ENCODE measurements at regions not wholly inside any gene's neighbourhood (a gene's known extent, or its start where the extent isn't known, plus 50 kb on each side); places are given as distances from the start of the nearest gene placed in this dataset.

DNA sequence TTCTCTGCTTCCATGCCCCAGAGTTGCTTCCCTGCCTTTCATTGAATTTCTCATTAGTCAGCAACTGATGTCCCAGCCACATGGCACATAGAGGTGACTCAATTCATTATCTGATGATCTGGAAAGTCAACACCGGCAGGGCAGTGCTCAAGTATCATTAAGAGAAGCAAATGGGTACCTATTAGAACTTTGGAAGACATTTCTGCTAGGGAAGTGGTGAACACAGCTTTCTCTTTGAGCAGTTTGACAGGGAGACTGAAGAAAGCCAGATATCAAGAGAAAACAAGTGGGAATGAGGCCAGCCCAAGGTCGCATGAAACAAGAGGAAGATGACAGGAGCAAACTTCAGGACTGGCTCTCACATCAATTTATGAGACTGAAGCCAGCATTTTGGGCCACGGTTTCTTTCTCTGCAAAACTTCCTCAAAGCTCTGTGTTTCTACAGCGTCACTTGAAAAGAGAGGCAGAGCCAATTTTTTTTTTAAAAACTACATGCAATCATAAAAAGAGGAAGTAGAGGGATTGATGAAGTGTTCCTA, 108.3 kb upstream of the RPS6KA3 start (continued):
- TF ChIP-seq RFX5 (IDR thresholded peaks at IDR 0.05; ENCODE audit: low read length): no peak
- no peak for TF ChIP-seq EP300 (IDR thresholded peaks at IDR 0.05; ENCODE audit: borderline replicate concordance in 1 of 2, low read depth in 1 of 2, low read length in 1 of 2)
- no peak for TF ChIP-seq NFIC (IDR thresholded peaks at IDR 0.05; ENCODE audit: borderline replicate concordance)
- no peak for TF ChIP-seq SMC3 (IDR thresholded peaks at IDR 0.05; ENCODE audit: low read depth, low read length)
- 0 out of 2 replicates have a peak, but pooled peaks have one; percentile 36 for TF ChIP-seq FOXM1 (IDR thresholded peaks at IDR 0.05; ENCODE audit: low read depth)
- TF ChIP-seq CHD2 (IDR thresholded peaks at IDR 0.05; ENCODE audit: low read length, partially characterized antibody): no peak
- TF ChIP-seq, protein P1, sequence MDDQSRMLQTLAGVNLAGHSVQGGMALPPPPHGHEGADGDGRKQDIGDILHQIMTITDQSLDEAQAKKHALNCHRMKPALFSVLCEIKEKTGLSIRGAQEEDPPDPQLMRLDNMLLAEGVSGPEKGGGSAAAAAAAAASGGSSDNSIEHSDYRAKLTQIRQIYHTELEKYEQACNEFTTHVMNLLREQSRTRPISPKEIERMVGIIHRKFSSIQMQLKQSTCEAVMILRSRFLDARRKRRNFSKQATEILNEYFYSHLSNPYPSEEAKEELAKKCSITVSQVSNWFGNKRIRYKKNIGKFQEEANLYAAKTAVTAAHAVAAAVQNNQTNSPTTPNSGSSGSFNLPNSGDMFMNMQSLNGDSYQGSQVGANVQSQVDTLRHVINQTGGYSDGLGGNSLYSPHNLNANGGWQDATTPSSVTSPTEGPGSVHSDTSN (IDR thresholded peaks at IDR 0.05): peak; percentile 59
- no peak for TF ChIP-seq SIN3A (IDR thresholded peaks at IDR 0.05; ENCODE audit: borderline replicate concordance, low read depth, low read length)
- TF ChIP-seq, protein P2, sequence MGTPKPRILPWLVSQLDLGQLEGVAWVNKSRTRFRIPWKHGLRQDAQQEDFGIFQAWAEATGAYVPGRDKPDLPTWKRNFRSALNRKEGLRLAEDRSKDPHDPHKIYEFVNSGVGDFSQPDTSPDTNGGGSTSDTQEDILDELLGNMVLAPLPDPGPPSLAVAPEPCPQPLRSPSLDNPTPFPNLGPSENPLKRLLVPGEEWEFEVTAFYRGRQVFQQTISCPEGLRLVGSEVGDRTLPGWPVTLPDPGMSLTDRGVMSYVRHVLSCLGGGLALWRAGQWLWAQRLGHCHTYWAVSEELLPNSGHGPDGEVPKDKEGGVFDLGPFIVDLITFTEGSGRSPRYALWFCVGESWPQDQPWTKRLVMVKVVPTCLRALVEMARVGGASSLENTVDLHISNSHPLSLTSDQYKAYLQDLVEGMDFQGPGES (IDR thresholded peaks at IDR 0.05; ENCODE audit: low read depth, low read length): no peak
- TF ChIP-seq, protein P3, sequence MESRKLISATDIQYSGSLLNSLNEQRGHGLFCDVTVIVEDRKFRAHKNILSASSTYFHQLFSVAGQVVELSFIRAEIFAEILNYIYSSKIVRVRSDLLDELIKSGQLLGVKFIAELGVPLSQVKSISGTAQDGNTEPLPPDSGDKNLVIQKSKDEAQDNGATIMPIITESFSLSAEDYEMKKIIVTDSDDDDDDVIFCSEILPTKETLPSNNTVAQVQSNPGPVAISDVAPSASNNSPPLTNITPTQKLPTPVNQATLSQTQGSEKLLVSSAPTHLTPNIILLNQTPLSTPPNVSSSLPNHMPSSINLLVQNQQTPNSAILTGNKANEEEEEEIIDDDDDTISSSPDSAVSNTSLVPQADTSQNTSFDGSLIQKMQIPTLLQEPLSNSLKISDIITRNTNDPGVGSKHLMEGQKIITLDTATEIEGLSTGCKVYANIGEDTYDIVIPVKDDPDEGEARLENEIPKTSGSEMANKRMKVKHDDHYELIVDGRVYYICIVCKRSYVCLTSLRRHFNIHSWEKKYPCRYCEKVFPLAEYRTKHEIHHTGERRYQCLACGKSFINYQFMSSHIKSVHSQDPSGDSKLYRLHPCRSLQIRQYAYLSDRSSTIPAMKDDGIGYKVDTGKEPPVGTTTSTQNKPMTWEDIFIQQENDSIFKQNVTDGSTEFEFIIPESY (IDR thresholded peaks at IDR 0.05; ENCODE audit: borderline replicate concordance, low read depth): no peak
- no peak for TF ChIP-seq GATA2 (CRISPR knock-in tag; IDR thresholded peaks at IDR 0.05)
- TF ChIP-seq GABPA (IDR thresholded peaks at IDR 0.05; ENCODE audit: low read depth): no peak

DNA sequence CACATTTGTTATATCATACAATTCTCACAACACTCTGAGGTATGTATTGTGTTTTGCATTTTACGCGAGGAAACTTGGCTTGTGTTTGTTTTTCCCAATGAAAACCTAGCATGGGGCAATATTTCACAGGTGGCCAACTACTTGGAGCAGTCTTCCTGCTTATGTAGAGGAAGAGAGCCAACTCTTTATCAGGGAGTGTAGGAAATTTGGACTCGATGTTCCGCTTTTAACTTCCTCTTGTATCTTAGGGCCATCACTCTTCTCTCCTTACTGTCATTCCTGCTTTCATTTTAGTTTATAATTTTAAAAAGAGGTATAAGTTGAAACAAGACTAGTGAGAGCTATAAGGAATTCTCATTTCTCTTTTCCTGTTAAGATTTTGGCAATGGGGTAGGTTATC, 107.7 kb upstream of the RPS6KA3 start:
- ChIA-PET CTCF (no interaction called here), POLR2A (no interaction called here)
- Histone ChIP-seq H3K9me3 (no peaks in the 10 kb centered on the region), H3K9me2 (no peaks in the 10 kb centered on the region), H3K4me3 (ENCODE audit: low read depth in 2 of 2, low read length in 1 of 2) (no peak overlapping the region), H3K27ac (ENCODE audit: low read depth in 2 of 2, low read length in 1 of 2) (no peak overlapping the region; a peak in 1 of 4 replicates), H3K36me3 (replicated peaks in 1 of 2; ENCODE audit: control insufficient read depth in 1 of 2, insufficient read depth in 2 of 2, low read length in 1 of 2) (no peaks in the 10 kb centered on the region), H4K20me1 (ENCODE audit: insufficient read depth) (no peaks in the 10 kb centered on the region), H3K79me2 (ENCODE audit: insufficient read depth) (no peaks in the 10 kb centered on the region), H3F3A (replicated peaks; ENCODE audit: insufficient read depth) (no peaks in the 10 kb centered on the region), H2AFZ (ENCODE audit: low read depth) (no peak overlapping the region), H3K9ac (no peak overlapping the region), H3K4me1 (ENCODE audit: control insufficient read depth in 1 of 2, insufficient read depth in 2 of 2, low read depth in 1 of 2, low read length in 1 of 2) (peaks cover 0 to 3% of the 10 kb centered on the region in 2 experiments; a peak in 3 of 4 replicates), H3K27me3 (ENCODE audit: insufficient read depth) (no peaks in the 10 kb centered on the region), H3K4me2 (no peak overlapping the region)
- 50% methylated on average over 4 of the region's 4 CpGs for WGBS (ENCODE audit: low lambda C conversion rate)
- DNase-seq: no peak
- TF ChIP-seq, protein P1 (IDR thresholded peaks at IDR 0.05): no peak
- TF ChIP-seq MXI1 (IDR thresholded peaks at IDR 0.05; ENCODE audit: low read depth, low read length): no peak
- TF ChIP-seq, protein P2 (IDR thresholded peaks at IDR 0.05; ENCODE audit: low read depth, low read length): no peak
- no peak for TF ChIP-seq MEF2A (IDR thresholded peaks at IDR 0.05; ENCODE audit: borderline replicate concordance, low read depth)
- TF ChIP-seq JUND (IDR thresholded peaks at IDR 0.05): no peak
- TF ChIP-seq, protein P4, sequence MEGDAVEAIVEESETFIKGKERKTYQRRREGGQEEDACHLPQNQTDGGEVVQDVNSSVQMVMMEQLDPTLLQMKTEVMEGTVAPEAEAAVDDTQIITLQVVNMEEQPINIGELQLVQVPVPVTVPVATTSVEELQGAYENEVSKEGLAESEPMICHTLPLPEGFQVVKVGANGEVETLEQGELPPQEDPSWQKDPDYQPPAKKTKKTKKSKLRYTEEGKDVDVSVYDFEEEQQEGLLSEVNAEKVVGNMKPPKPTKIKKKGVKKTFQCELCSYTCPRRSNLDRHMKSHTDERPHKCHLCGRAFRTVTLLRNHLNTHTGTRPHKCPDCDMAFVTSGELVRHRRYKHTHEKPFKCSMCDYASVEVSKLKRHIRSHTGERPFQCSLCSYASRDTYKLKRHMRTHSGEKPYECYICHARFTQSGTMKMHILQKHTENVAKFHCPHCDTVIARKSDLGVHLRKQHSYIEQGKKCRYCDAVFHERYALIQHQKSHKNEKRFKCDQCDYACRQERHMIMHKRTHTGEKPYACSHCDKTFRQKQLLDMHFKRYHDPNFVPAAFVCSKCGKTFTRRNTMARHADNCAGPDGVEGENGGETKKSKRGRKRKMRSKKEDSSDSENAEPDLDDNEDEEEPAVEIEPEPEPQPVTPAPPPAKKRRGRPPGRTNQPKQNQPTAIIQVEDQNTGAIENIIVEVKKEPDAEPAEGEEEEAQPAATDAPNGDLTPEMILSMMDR (IDR thresholded peaks at IDR 0.05): no peak
- TF ChIP-seq EZH2phosphoT487 (IDR thresholded peaks at IDR 0.05; ENCODE audit: borderline replicate concordance, low read depth): no peak
- no peak for TF ChIP-seq GABPA (IDR thresholded peaks at IDR 0.05; ENCODE audit: low read depth)
- no peak for TF ChIP-seq TCF12 (IDR thresholded peaks at IDR 0.05)
